GM10266 (cell line): ENCODE measurements at regions not wholly inside any gene's neighbourhood (a gene's known extent, or its start where the extent isn't known, plus 50 kb on each side); places are given as distances from the start of the nearest gene placed in this dataset.
"Not testable (repeated sequence)": the region's sequence is repeated elsewhere in the genome, so short reads cannot be mapped to it uniquely, and the experiment has no call there.

Experiments
- DNase-seq: peaks from one replicate; pipeline ENCODE4 v3.0.0; 2012; ENCODE audit errors: extremely low spot score
- TF ChIP-seq, protein P1 (sequence below): IDR thresholded peaks from 2 replicates; pipeline ENCODE4 v1.5.1; 2012; ENCODE audit warnings: mild to moderate bottlenecking, low read depth; ENCODE audit not compliant: control insufficient read depth, insufficient read depth; ENCODE audit errors: missing control alignments

DNA sequence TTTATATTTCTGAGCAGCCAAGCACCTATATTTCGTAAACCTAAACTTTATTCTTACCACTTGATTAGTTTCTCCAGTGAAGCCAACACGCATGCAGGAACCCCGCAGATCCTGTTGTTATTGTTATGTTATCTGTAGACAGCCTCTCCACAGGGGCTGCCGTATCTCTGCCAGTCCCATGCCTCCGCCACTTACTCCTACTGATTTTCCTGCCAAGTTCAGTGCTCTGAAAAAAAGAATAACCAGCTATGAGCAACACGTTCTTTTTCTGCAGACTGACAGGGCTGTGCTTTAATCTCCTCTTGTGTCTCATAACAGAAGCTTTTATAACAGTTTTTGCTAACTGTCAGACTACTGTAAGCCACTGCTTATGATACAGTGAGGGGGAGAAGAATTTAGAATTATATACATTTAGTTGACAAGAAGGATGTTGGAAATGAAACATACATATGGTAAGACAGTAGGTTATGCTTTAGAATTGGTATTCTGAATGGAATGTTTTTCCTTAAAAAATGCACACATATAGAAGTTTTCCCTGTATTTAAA lies 347.4 kb downstream of the SI start:
- no peak for DNase-seq
- TF ChIP-seq, protein P1, sequence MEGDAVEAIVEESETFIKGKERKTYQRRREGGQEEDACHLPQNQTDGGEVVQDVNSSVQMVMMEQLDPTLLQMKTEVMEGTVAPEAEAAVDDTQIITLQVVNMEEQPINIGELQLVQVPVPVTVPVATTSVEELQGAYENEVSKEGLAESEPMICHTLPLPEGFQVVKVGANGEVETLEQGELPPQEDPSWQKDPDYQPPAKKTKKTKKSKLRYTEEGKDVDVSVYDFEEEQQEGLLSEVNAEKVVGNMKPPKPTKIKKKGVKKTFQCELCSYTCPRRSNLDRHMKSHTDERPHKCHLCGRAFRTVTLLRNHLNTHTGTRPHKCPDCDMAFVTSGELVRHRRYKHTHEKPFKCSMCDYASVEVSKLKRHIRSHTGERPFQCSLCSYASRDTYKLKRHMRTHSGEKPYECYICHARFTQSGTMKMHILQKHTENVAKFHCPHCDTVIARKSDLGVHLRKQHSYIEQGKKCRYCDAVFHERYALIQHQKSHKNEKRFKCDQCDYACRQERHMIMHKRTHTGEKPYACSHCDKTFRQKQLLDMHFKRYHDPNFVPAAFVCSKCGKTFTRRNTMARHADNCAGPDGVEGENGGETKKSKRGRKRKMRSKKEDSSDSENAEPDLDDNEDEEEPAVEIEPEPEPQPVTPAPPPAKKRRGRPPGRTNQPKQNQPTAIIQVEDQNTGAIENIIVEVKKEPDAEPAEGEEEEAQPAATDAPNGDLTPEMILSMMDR, result no peak

DNA sequence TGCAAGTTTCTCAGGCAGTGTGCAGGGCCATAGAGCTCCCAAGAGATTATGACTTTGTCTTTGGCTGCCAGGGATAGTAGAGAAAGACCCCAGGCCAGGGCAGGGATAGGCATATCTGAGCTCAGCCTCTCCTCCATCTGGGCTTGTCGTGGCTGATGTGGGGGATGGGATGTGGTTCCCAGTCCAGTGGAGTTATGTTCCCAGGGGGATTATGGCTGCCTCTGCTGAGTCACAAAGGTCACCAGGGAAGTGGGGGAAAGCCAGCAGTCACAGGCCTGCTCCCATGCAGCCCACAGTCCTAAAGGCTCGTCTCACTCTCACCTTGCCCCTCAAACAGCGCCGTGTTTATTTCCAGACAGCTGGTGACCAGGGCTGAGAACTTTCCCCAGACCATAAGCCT lies 354.9 kb downstream of the SI start:
- TF ChIP-seq, protein P1, result no peak
- DNase-seq, result no peak

DNA sequence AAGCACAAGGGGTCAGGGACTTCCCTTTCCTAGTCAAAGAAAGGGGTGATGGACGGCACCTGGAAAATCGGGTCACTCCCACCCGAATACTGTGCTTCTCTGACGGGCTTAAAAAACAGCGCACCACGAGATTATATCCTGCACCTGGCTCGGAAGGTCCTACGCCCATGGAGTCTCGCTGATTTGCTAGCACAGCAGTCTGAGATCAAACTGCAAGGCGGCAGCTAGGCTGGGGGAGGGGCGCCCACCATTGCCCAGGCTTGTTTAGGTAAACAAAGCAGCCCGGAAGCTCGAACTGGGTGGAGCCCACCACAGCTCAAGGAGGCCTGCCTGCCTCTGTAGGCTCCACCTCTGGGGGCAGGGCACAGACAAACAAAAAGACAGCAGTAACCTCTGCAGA lies 375.5 kb downstream of the SI start:
- DNase-seq, result not testable (repeated sequence)

DNA sequence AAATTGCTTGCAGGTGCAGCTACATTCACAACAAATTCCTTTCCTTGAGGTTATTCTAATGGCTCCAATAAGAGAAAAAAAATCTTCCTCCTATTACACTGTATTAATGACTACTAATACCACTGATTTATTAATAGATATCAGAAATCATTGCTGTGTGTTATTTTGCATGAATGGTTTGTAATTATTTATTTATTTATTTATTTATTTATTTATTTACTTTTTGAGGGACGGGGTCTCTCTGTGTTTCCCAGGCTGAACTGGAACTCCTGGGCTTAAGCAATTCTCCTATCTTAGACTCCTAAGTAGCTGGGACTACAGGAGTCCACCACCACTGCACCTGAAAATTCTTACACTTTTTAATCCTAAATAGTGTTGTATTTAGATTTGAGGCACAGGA lies 390.4 kb downstream of the SI start:
- TF ChIP-seq, protein P1, result no peak
- no peak for DNase-seq

DNA sequence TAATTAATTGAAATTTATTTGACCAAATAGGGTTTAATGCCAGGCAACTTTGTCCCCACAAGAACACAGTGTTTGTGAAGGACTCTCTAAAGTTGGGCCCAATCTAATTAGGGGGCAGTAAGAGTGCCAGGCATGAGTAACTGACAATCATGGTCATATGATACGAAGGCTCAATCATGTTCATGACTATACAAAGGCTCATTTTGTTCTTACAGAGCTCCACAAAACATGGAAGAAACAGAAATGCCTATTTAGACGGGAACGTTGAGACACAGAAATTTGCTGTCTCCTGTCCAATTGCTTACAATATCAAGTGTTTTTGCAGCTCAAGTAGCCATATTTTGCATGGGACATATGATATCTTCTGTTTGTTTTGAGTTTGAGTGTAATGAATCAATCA lies 391.1 kb downstream of the SI start:
- TF ChIP-seq, protein P1, result no peak
- no peak for DNase-seq

DNA sequence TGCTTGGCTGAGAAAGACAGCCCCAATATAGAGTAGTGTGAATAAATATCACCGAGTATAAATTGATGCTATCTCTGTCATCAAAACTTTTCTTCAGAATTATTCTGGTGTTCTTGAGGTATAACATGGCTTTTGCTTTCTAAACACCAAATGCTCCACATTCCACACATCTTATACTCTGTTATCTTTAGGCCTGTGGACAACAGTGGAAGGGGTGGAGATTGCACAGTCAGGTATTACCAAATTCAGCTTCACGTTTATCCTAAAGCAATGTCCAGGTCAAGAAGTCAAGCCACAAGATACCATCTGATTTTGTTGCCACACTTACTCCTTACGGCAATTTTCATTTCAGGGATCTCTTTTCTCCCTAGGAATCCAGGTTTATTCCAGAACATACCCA lies 394.8 kb downstream of the SI start:
- DNase-seq, result no peak
- TF ChIP-seq, protein P1, result no peak

DNA sequence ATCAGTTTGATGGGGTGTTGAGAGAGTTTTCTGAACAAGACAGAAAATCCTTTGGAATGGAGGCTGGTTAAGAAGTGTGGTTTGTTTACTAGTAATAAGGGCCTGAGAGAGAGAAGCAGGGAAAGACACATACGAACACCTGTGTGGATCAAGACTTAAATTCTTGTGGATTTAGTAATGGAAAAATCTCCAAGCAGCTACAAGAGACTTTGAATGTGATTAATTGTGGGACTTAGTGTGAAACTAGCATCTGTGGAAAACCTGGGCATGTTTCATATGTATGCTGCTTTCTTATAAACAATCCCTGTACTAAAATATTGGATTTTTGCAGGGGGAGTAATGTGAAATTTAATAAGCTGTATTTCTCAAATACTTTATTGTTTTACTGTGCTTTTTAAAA lies 399.1 kb downstream of the SI start:
- no peak for DNase-seq

More for the DNA sequence above, 399.1 kb downstream of the SI start:
- TF ChIP-seq, protein P1, result no peak
